DND-41 (cell line): ENCODE measurements at regions not wholly inside any gene's neighbourhood (a gene's known extent, or its start where the extent isn't known, plus 50 kb on each side); places are given as distances from the start of the nearest gene placed in this dataset.

Experiments used
- ATAC-seq: fragments of 200-7000 bp; cut with Tn5 transposase; 3 replicates; pipeline ENCODE4 v1.9.1; 2021; ENCODE audit warnings: low read depth; ENCODE audit not compliant: insufficient read depth
- DNase-seq: peaks from one replicate; pipeline ENCODE4 v3.0.0-alpha.2; 2020
- H2AFZ ChIP-seq: 2 replicates; pipeline ENCODE4 v1.6.0; 2012; ENCODE audit warnings: low read depth, low read length
- H3K27ac ChIP-seq: 2 replicates; pipeline ENCODE4 v1.5.1; 2012; ENCODE audit warnings: low read length, inconsistent platforms
- H3K27me3 ChIP-seq: fragments of 200-600 bp; sonication (generic); 2 replicates; pipeline ENCODE4 v1.6.0; 2012; ENCODE audit warnings: low read length, mild to moderate bottlenecking, inconsistent platforms; ENCODE audit not compliant: insufficient read depth, poor library complexity
- H3K36me3 ChIP-seq: 2 replicates; pipeline ENCODE4 v1.5.1; 2012; ENCODE audit warnings: low read length, inconsistent platforms; ENCODE audit not compliant: insufficient read depth
- H3K4me1 ChIP-seq: 2 replicates; pipeline ENCODE4 v1.5.1; 2012; ENCODE audit warnings: mild to moderate bottlenecking, low read length; ENCODE audit not compliant: insufficient read depth
- H3K4me2 ChIP-seq: 2 replicates; pipeline ENCODE4 v1.6.0; 2012; ENCODE audit warnings: mild to moderate bottlenecking, moderate library complexity, low read length, inconsistent platforms; ENCODE audit not compliant: insufficient read depth
- H3K4me3 ChIP-seq, 2 experiments: fragments of 200-600 bp in 1 of 2; shearing (Covaris generic) in 1 of 2; 2 replicates each; pipeline ENCODE4 v1.5.1; 2012 to 2016; ENCODE audit warnings: inconsistent platforms in 2 of 2, low read length in 2 of 2, mild to moderate bottlenecking in 2 of 2, low read depth in 1 of 2, moderate library complexity in 1 of 2
- H3K79me2 ChIP-seq: 2 replicates; pipeline ENCODE4 v1.6.0; 2012; ENCODE audit warnings: low read length, inconsistent platforms; ENCODE audit not compliant: insufficient read depth
- H3K9ac ChIP-seq: 2 replicates; pipeline ENCODE4 v1.6.0; 2012; ENCODE audit warnings: low read depth, mild to moderate bottlenecking, inconsistent platforms, low read length, moderate library complexity
- H3K9me3 ChIP-seq: 2 replicates; pipeline ENCODE4 v1.5.1; 2012; ENCODE audit warnings: low read length, moderate library complexity, mild to moderate bottlenecking, inconsistent platforms; ENCODE audit not compliant: insufficient read depth, severe bottlenecking
- H4K20me1 ChIP-seq: 2 replicates; pipeline ENCODE4 v1.6.0; 2012; ENCODE audit warnings: low read length; ENCODE audit not compliant: insufficient read depth
- EZH2 ChIP-seq: IDR thresholded peaks from 3 replicates; pipeline ENCODE4 v1.6.1; 2012; ENCODE audit warnings: borderline replicate concordance, low read depth, mild to moderate bottlenecking, moderate library complexity, low read length, inconsistent platforms; ENCODE audit not compliant: severe bottlenecking
- TF ChIP-seq, protein P1 (sequence below): IDR thresholded peaks from 2 replicates; pipeline ENCODE4 v1.5.1; 2012; ENCODE audit warnings: borderline replicate concordance, low read length, moderate library complexity, mild to moderate bottlenecking; ENCODE audit not compliant: poor library complexity, severe bottlenecking; ENCODE audit errors: extremely low read depth

DNA sequence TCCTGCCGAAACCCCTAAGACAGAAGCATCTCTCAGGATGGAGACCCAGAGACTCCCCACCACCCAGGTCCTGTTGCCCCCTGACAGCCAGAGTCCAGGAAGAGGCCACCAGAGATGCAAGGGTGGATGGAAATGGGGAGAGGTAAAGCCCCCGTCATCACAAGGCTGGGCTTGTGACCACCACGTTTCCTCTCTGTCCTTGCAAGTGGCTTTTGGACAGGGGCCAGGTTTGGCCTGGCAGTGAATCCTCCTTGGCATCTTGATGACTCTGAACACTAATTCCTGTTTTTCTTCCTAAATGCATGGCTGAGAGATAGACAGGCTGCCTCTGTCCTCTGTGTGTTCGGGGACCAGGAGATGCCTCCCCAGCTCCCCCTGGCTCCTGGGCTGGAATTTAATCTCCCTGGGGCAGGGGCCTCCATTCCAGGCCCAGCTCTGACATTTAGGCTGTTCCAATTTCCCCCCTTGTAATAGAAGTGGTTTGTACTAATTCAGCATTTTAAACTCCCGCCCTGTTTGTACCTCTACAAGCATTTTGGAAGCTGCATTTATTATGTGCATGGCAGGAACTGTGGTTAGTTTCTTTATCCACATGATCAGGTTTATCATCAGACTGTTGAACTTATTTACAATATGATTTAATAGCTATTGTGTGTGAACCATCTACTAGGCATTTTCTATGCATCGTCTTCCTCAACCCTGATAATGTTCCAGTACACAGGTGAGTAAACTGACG is 116.1 kb upstream of the IRX6 start:
- Histone ChIP-seq H4K20me1 (no peaks in the 10 kb centered on the region), H3K79me2 (no peaks in the 10 kb centered on the region), H3K4me2 (no peak overlapping the region), H3K4me1 (peaks cover 16% of the 10 kb centered on the region), H3K9me3 (no peaks in the 10 kb centered on the region), H3K27me3 (no peaks in the 10 kb centered on the region), H3K27ac (no peak overlapping the region), H3K4me3 (no peak overlapping the region), H3K36me3 (no peaks in the 10 kb centered on the region), H3K9ac (no peak overlapping the region), H2AFZ (no peak overlapping the region)
- no peak for DNase-seq
- ATAC-seq, result no peak
- TF ChIP-seq, protein P1, sequence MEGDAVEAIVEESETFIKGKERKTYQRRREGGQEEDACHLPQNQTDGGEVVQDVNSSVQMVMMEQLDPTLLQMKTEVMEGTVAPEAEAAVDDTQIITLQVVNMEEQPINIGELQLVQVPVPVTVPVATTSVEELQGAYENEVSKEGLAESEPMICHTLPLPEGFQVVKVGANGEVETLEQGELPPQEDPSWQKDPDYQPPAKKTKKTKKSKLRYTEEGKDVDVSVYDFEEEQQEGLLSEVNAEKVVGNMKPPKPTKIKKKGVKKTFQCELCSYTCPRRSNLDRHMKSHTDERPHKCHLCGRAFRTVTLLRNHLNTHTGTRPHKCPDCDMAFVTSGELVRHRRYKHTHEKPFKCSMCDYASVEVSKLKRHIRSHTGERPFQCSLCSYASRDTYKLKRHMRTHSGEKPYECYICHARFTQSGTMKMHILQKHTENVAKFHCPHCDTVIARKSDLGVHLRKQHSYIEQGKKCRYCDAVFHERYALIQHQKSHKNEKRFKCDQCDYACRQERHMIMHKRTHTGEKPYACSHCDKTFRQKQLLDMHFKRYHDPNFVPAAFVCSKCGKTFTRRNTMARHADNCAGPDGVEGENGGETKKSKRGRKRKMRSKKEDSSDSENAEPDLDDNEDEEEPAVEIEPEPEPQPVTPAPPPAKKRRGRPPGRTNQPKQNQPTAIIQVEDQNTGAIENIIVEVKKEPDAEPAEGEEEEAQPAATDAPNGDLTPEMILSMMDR, result no peak
- TF ChIP-seq EZH2, result no peak

DNA sequence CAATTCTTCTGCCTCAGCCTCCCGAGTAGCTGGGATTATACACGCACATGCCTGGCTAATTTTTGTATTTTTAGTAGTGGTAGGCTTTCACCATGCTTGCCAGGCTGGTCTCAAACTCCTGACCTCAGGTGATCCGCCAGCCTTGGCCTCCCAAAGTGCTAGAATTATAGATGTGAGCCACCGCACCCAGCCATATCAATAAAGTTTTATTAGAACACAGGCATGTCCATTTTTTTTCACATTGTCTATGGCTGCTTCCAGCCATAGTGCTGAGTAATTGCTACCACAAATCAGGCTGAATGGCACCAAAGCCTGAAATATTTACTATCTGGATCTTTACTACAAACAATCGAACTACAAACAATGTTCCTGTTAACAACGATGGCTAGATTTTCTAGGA is 114.4 kb upstream of the IRX6 start:
- DNase-seq (no peak), ATAC-seq (no peak)
- H2AFZ ChIP-seq, result no peak overlapping the region
- H3K27me3 ChIP-seq, result no peaks in the 10 kb centered on the region
- no peaks in the 10 kb centered on the region for H3K9me3 ChIP-seq
- peaks cover 3% of the 10 kb centered on the region for H3K4me1 ChIP-seq
- H3K4me3 ChIP-seq, result no peak overlapping the region
- TF ChIP-seq EZH2, result no peak
- TF ChIP-seq, protein P1, result no peak
- no peak overlapping the region for H3K27ac ChIP-seq
- no peaks in the 10 kb centered on the region for H3K36me3 ChIP-seq
- H3K79me2 ChIP-seq, result no peaks in the 10 kb centered on the region
- no peak overlapping the region for H3K9ac ChIP-seq
- no peak overlapping the region for H3K4me2 ChIP-seq
- no peaks in the 10 kb centered on the region for H4K20me1 ChIP-seq

DNA sequence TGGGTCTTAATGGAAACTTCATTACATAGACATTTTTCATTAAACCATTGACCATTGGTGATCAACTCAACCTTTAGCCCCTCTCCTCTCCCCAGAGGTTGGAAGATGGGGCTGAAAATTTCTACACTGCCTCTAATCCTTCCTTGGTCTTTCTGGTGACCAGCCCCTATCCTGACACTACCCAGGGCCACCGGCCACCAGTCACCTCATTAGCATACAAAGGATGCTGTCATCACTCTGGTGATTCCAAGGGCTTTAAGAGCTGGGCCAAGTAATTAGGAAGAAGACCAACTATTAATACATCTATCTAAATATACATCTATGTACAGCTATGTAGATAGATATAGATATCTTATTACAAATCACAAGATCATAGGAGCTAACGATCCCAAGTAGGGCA is 111.2 kb upstream of the IRX6 start:
- DNase-seq, result no peak
- Histone ChIP-seq H3K27me3 (no peaks in the 10 kb centered on the region), H2AFZ (no peak overlapping the region), H3K4me1 (no peaks in the 10 kb centered on the region), H3K36me3 (no peaks in the 10 kb centered on the region), H4K20me1 (no peaks in the 10 kb centered on the region), H3K4me2 (no peak overlapping the region), H3K9me3 (no peaks in the 10 kb centered on the region), H3K79me2 (no peaks in the 10 kb centered on the region), H3K27ac (no peak overlapping the region), H3K9ac (no peak overlapping the region), H3K4me3 (no peak overlapping the region)
- ATAC-seq, result no peak
- TF ChIP-seq, protein P1, result no peak
- TF ChIP-seq EZH2, result no peak

DNA sequence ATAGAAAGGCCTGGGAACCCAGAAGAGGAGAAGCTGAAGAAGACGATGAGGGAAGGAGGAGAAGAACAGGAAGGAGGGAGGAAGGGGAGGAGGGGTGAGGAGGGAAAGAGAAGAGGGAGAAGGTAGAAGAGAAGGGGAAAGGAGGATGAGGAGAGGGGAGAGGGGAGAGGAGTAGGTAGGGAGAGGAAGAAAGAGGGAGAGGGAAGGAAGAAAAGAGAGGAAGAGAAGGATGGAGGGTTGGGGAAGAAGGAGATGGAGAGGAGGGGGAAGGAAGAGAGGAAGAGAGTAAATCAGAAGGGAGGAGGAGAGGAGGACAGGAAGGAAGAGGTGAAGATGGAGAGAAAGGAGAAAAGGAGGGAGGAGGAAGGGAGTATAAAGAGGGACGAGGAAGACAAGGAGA is 109.6 kb upstream of the IRX6 start:
- ATAC-seq (no peak), DNase-seq (no peak)
- H3K4me2 ChIP-seq, result no peak overlapping the region
- H3K4me3 ChIP-seq, result no peak overlapping the region
- no peaks in the 10 kb centered on the region for H4K20me1 ChIP-seq
- no peak overlapping the region for H2AFZ ChIP-seq
- no peaks in the 10 kb centered on the region for H3K36me3 ChIP-seq
- no peaks in the 10 kb centered on the region for H3K27me3 ChIP-seq
- no peaks in the 10 kb centered on the region for H3K79me2 ChIP-seq
- H3K4me1 ChIP-seq, result no peaks in the 10 kb centered on the region
- H3K9ac ChIP-seq, result no peak overlapping the region
- H3K27ac ChIP-seq, result no peak overlapping the region
- no peaks in the 10 kb centered on the region for H3K9me3 ChIP-seq
- TF ChIP-seq EZH2, result no peak
- TF ChIP-seq, protein P1, result no peak
